Natural killer cell treated with Interleukin-12 subunit alpha and Interleukin-12 subunit beta and Interleukin-15 and Interleukin-18, amount 100 ng/mL, for 72 hours (primary cell): ENCODE measurements at regions not wholly inside any gene's neighbourhood (a gene's known extent, or its start where the extent isn't known, plus 50 kb on each side); places are given as distances from the start of the nearest gene placed in this dataset.
A peak's percentile ranks its signal among the peaks of the same experiment; 100 is the strongest.

Experiments
- ATAC-seq, 2 donors: fragments of 150-1000 bp; cut with Tn5 transposase in 1 of 2; sonication (Bioruptor Pico), chemical (Tn5 transposase) in 1 of 2; 2 replicates each; pipeline ENCODE4 v1.10.0; 2021
- DNase-seq: peaks from one replicate; pipeline ENCODE4 v3.0.0; 2022; ENCODE audit warnings: low spot score
- H3K27ac Mint-ChIP-seq, 2 donors: 1 replicate in 1 of 2; 2 replicates in 1 of 2; pipeline ENCODE4 v1.8.0; 2022; ENCODE audit warnings: mixed read lengths in 2 of 2, mild to moderate bottlenecking in 1 of 2, moderate library complexity in 1 of 2
- H3K27me3 Mint-ChIP-seq, 2 donors: 1 replicate in 1 of 2; 2 replicates in 1 of 2; pipeline ENCODE4 v1.8.0; 2022; ENCODE audit warnings: mixed read lengths in 2 of 2
- H3K36me3 Mint-ChIP-seq: one replicate; pipeline ENCODE4 v1.8.0; 2022; ENCODE audit warnings: mixed read lengths
- H3K4me1 Mint-ChIP-seq, 2 donors: 1 replicate in 1 of 2; 2 replicates in 1 of 2; pipeline ENCODE4 v1.8.0; 2022; ENCODE audit warnings: low read depth in 2 of 2, mixed read lengths in 2 of 2, mild to moderate bottlenecking in 1 of 2
- H3K4me3 Mint-ChIP-seq: one replicate; pipeline ENCODE4 v1.8.0; 2022; ENCODE audit warnings: mixed read lengths
- H3K9me3 Mint-ChIP-seq: 2 replicates; pipeline ENCODE4 v1.8.0; 2022; ENCODE audit warnings: mixed read lengths

- Mint-ChIP-seq H3K36me3 (no peaks in the 10 kb centered on the region), H3K27ac (no peak overlapping the region), H3K27me3 (peaks cover 0 to 3% of the 10 kb centered on the region in 2 donors), H3K9me3 (no peaks in the 10 kb centered on the region), H3K4me1 (no peaks in the 10 kb centered on the region), H3K4me3 (no peak overlapping the region)
- no peak for DNase-seq
- no peak for ATAC-seq
These were observed 64.4 kb upstream of the CFAP46 start for GRCh38 chr10:133006806-133007205.

GRCh38 chr10:133006202-133006601 lies 63.8 kb upstream of the CFAP46 start:
- Mint-ChIP-seq H3K9me3 (no peaks in the 10 kb centered on the region), H3K4me1 (no peaks in the 10 kb centered on the region), H3K36me3 (no peaks in the 10 kb centered on the region), H3K4me3 (no peak overlapping the region), H3K27ac (no peak overlapping the region), H3K27me3 (peaks cover 0 to 6% of the 10 kb centered on the region in 2 donors)
- ATAC-seq = peak in 1 of 2 donors; percentile 25
- no peak for DNase-seq

GRCh38 chr10:133004478-133004877 lies 62.1 kb upstream of the CFAP46 start:
- H3K27ac Mint-ChIP-seq = no peak overlapping the region
- H3K9me3 Mint-ChIP-seq = no peaks in the 10 kb centered on the region
- H3K27me3 Mint-ChIP-seq = peaks cover 0 to 9% of the 10 kb centered on the region in 2 donors
- H3K36me3 Mint-ChIP-seq = no peaks in the 10 kb centered on the region
- H3K4me3 Mint-ChIP-seq = no peak overlapping the region
- DNase-seq (no peak), ATAC-seq (no peak)
- H3K4me1 Mint-ChIP-seq = no peaks in the 10 kb centered on the region

- H3K4me3 Mint-ChIP-seq = no peak overlapping the region
- no peak overlapping the region for H3K27ac Mint-ChIP-seq
- ATAC-seq = no peak
- H3K4me1 Mint-ChIP-seq = no peaks in the 10 kb centered on the region
- no peak for DNase-seq
- H3K9me3 Mint-ChIP-seq = no peaks in the 10 kb centered on the region
- H3K36me3 Mint-ChIP-seq = no peaks in the 10 kb centered on the region
- H3K27me3 Mint-ChIP-seq = peaks cover 0 to 9% of the 10 kb centered on the region in 2 donors
These were observed 60.8 kb upstream of the CFAP46 start for GRCh38 chr10:133003188-133003587.

- H3K4me1 Mint-ChIP-seq = no peaks in the 10 kb centered on the region
- no peak overlapping the region for H3K4me3 Mint-ChIP-seq
- no peak overlapping the region for H3K27ac Mint-ChIP-seq
- H3K27me3 Mint-ChIP-seq = peaks cover 0 to 9% of the 10 kb centered on the region in 2 donors
- DNase-seq (no peak), ATAC-seq (no peak)
- no peaks in the 10 kb centered on the region for H3K9me3 Mint-ChIP-seq
- no peaks in the 10 kb centered on the region for H3K36me3 Mint-ChIP-seq
These were observed 60.3 kb upstream of the CFAP46 start for GRCh38 chr10:133002685-133003084.

GRCh38 chr10:133001114-133001513 lies 58.7 kb upstream of the CFAP46 start:
- H3K36me3 Mint-ChIP-seq = no peaks in the 10 kb centered on the region
- no peak overlapping the region for H3K4me3 Mint-ChIP-seq
- no peaks in the 10 kb centered on the region for H3K9me3 Mint-ChIP-seq
- peaks cover 0 to 13% of the 10 kb centered on the region in 2 donors for H3K27me3 Mint-ChIP-seq
- H3K27ac Mint-ChIP-seq = no peak overlapping the region
- no peaks in the 10 kb centered on the region for H3K4me1 Mint-ChIP-seq
- ATAC-seq (no peak), DNase-seq (no peak)

GRCh38 chr10:133000648-133001047 lies 58.3 kb upstream of the CFAP46 start:
- Mint-ChIP-seq H3K9me3 (no peaks in the 10 kb centered on the region), H3K36me3 (no peaks in the 10 kb centered on the region), H3K4me1 (no peaks in the 10 kb centered on the region), H3K27me3 (peaks cover 0 to 13% of the 10 kb centered on the region in 2 donors), H3K27ac (no peak overlapping the region), H3K4me3 (no peak overlapping the region)
- no peak for DNase-seq
- no peak for ATAC-seq

GRCh38 chr10:132997517-132998265 lies 55.3 kb upstream of the CFAP46 start:
- ATAC-seq = no peak
- no peaks in the 10 kb centered on the region for H3K4me1 Mint-ChIP-seq
- no peak for DNase-seq
- H3K4me3 Mint-ChIP-seq = no peak overlapping the region
- H3K9me3 Mint-ChIP-seq = no peaks in the 10 kb centered on the region
- H3K27ac Mint-ChIP-seq = no peak overlapping the region
- H3K27me3 Mint-ChIP-seq = peaks cover 0 to 15% of the 10 kb centered on the region in 2 donors
- no peaks in the 10 kb centered on the region for H3K36me3 Mint-ChIP-seq

GRCh38 chr10:132996603-132997343 lies 54.4 kb upstream of the CFAP46 start:
- ATAC-seq (no peak), DNase-seq (no peak)
- Mint-ChIP-seq H3K27me3 (peaks cover 0 to 12% of the 10 kb centered on the region in 2 donors), H3K27ac (no peak overlapping the region), H3K4me1 (no peaks in the 10 kb centered on the region), H3K9me3 (no peaks in the 10 kb centered on the region), H3K36me3 (no peaks in the 10 kb centered on the region), H3K4me3 (no peak overlapping the region)

GRCh38 chr10:132995909-132996602 lies 53.7 kb upstream of the CFAP46 start:
- no peaks in the 10 kb centered on the region for H3K4me1 Mint-ChIP-seq
- H3K9me3 Mint-ChIP-seq = no peaks in the 10 kb centered on the region
- no peak overlapping the region for H3K27ac Mint-ChIP-seq
- no peak overlapping the region for H3K4me3 Mint-ChIP-seq
- DNase-seq (no peak), ATAC-seq (peak in 1 of 2 donors; percentile 12)
- no peaks in the 10 kb centered on the region for H3K36me3 Mint-ChIP-seq
- peaks cover 0 to 9% of the 10 kb centered on the region in 2 donors for H3K27me3 Mint-ChIP-seq

- Mint-ChIP-seq H3K4me3 (no peak overlapping the region), H3K36me3 (no peaks in the 10 kb centered on the region), H3K27me3 (peaks cover 0 to 9% of the 10 kb centered on the region in 2 donors), H3K4me1 (no peaks in the 10 kb centered on the region), H3K27ac (no peak overlapping the region), H3K9me3 (no peaks in the 10 kb centered on the region)
- ATAC-seq (no peak), DNase-seq (no peak)
These were observed 52.4 kb upstream of the CFAP46 start for GRCh38 chr10:132994811-132995210.

- Mint-ChIP-seq H3K36me3 (no peaks in the 10 kb centered on the region), H3K9me3 (no peaks in the 10 kb centered on the region), H3K27me3 (peaks cover 0 to 6% of the 10 kb centered on the region in 2 donors), H3K27ac (no peak overlapping the region), H3K4me3 (no peak overlapping the region), H3K4me1 (no peaks in the 10 kb centered on the region)
- ATAC-seq (no peak), DNase-seq (no peak)
These were observed 51.9 kb upstream of the CFAP46 start for GRCh38 chr10:132994185-132994796.

GRCh38 chr10:132993271-132994184 lies 51.2 kb upstream of the CFAP46 start:
- Mint-ChIP-seq H3K36me3 (no peaks in the 10 kb centered on the region), H3K4me1 (no peaks in the 10 kb centered on the region), H3K27ac (no peak overlapping the region), H3K27me3 (peaks cover 0 to 6% of the 10 kb centered on the region in 2 donors), H3K9me3 (no peaks in the 10 kb centered on the region), H3K4me3 (no peak overlapping the region)
- ATAC-seq = no peak
- DNase-seq = no peak
